Bone marrow (tissue), 2 donors: ENCODE measurements at regions not wholly inside any gene's neighbourhood (a gene's known extent, or its start where the extent isn't known, plus 50 kb on each side); places are given as distances from the start of the nearest gene placed in this dataset.
"Not testable (repeated sequence)": the region's sequence is repeated elsewhere in the genome, so short reads cannot be mapped to it uniquely, and the experiment has no call there.

Source experiments
- DNase-seq, 2 donors: peaks; one replicate each; lab custom pipeline; 2025; lab: John Stamatoyannopoulos, UW

DNA sequence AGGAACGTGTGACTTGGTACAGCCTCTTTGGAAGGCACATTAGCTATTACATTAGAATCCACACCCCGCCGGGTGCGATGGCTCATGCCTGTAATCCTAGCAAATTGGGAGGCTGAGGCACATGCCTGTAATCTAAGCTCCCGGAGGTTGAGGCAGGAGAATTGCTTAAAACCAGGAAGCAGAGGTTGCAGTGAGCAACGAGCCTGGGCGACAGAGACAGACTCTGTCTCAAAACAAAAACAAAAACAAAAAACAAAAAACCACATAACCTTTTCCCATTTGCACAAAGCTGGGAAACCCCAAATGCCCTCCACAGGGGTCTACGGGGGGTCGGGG, 82.7 kb upstream of the METTL9 start:
- DNase-seq: not testable (repeated sequence)

GRCh38 chr16:21517263-21517662, 82.1 kb upstream of the METTL9 start:
- DNase-seq: not testable (repeated sequence)

DNA sequence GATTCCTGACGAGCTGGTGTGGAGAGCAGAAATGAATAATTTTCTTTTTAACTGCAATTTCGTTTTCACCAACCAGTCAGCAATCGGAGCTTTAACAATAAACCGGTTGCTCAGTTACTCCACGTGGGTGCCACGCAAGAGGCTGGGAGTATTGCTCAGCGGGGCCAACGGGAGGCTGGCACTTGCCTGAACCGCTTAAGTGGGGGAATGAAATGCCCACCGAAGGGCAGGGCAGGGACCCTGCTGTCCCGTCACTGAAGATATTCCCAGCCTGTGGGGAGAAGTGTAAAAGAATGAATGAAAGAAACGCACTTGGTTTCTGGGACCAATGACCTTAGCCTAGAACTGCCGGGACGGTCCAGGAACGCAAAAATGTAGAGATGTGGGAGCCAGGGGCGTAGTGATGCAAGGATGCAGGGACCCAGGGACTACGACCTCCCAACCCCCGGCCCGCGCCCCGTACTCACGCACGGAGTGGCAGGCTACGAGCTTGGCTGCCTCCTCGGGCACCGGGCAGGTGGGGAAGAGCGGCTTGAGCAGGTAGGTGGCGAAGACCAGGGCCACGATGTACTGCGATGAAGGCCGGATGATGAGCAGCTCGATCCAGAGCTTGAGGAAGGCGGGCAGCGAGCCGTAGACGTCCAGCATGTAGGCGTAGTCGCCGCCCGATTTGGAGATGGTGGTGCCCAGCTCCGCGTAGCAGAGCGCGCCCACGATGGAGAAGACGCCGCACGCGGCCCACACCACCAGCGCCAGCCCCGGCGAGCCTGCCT, 79.8 kb upstream of the METTL9 start:
- DNase-seq: not testable (repeated sequence)

DNA sequence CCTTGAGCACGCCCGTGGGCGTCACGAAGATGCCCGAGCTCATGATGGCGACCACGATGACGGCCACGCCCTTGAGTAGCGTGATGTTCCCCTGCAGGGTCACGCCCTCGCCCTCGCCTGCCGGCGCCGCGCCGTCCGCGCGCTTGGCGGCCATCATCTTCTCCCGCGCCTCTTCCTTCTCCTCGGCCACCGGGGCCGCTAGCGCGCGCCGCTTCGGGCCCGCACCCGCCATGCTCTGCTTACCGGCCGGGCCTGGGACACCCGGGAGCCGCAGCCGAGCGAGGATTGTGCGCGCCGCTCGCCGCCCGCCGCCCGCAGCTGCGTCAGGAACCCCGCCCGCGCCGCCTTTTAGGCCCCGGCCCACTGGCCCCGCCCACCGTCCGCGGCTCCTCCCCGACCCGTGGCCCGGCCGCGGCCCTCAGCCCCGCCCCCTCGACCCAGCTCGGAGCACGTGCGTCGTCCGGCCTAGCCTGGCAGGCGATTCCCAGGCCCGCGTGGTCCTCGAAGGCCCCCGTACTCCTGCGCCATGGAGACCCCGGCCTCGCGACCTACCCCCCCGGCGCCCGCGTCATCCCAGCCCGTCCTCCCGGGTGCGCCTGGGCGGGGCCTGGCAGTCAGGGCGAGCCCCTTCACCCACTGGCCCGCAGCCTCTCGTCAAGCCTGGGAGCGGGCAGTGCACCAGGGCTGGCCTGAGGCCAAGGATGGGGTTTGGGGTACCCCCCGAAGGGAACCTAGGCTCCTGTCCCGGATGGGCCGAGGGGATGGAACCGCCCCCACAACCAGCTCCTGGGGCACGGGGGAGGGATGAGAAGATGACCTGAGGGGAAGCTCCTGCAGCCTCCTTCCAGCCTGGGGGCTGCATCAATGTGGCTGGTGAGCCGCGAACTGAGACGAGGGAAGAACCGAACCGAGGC, 79.0 kb upstream of the METTL9 start:
- DNase-seq: peak; percentile 75 to 97

- DNase-seq: not testable (repeated sequence)
Observed at GRCh38 chr16:21521048-21521389, 78.4 kb upstream of the METTL9 start.

- DNase-seq: not testable (repeated sequence)
Observed at GRCh38 chr16:21521390-21522143, 77.8 kb upstream of the METTL9 start.

GRCh38 chr16:21522846-21523245, 76.5 kb upstream of the METTL9 start:
- DNase-seq: not testable (repeated sequence)

- DNase-seq: no peak
Observed at GRCh38 chr16:21523411-21524067, 75.8 kb upstream of the METTL9 start.

GRCh38 chr16:21524068-21524751, 75.2 kb upstream of the METTL9 start:
- DNase-seq: no peak

DNA sequence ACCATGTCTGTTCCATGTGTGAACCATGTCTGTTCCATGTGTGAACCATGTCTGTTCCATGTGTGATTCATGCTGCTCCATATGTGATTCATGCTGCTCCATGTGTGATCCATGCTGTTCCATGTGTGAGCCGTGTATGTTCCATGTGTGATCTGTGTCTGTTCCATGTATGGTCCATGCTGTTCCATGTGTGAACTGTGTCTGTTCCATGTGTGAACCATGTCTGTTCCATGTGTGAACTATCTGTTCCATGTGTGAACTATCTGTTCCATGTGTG, 74.7 kb upstream of the METTL9 start:
- DNase-seq: not testable (repeated sequence)

DNA sequence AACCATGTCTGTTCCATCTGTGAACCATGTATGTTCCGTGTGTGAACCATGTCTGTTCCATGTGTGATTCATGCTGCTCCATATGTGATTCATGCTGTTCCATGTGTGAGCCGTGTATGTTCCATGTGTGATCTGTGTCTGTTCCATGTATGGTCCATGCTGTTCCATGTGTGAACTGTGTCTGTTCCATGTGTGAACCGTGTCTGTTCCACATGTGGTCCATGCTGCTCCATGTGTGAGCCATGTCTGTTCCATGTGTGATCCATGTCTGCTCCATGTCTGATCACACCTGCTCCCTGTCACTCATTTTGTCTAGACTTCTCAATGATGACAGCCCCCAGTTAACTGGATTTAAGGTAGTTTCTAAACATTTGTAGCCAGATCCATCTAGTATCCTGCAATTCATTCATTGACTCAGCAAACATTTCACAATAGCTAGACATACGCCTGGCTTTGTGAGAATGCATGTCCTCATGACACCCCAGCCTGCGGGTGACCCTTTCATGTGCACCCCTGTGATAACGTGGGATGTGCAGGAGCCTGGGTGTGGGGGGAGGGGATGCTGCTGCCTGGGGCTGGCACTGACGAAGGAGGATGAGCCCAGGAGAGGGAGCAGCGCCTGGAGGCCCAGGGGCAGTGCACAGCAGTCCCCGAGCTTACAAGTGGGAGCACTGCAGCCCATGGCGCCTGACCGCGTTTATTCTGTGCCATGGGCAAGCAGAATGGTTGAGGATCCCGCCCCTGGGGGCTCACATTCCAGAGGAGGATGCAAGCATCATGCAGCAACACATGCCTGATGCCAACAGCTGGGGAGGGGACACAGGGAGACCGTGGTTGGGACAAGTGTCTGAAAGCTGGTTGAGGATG, 74.1 kb upstream of the METTL9 start:
- not testable (repeated sequence) for DNase-seq

DNA sequence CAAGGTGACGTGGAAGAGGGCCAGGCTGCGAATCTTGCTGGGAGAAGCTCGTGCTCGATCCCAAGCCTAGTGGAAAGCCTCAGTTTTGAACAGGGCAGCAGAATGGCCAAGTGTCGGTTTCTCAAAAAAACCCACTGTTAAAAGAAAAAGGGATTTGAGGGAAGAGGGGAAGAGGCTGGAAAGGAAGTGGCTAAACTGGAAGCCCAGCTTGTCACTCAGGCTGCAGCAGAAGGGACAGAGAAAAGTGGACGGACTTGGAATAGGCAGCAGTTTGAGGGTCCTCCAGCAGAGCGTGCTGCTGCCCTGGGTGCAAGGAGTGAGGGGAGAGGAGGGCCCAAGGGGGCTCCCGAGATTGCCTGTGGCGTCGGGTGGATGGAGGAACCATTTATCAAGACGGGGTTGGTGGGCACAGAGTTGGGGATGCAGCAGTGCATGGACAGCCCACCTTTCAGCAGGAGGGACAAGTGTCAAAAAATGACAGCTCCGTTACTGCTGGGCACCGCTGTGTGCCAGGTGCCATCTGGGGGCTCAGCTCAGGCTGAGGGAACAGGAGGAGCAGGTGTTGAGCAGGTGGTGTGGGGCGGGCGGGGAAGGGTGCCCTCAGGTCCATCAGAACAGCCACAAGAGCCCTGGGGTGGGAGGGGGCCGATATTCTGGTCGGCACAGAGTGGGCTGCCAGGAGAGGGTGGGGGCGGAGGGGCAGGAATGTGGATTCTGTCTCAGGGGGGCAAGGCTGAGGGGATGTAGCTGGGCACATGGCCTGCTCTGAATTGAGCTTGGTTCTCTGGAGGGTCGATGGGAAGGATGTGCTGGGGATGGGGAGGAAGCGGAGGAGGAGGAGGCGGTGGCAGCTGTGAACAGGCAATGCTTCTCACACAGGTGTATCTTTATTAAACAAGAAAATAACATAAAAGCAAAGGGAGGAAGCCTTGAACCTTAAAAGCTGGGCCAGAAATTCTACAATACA, 73.1 kb upstream of the METTL9 start:
- DNase-seq: not testable (repeated sequence)

DNA sequence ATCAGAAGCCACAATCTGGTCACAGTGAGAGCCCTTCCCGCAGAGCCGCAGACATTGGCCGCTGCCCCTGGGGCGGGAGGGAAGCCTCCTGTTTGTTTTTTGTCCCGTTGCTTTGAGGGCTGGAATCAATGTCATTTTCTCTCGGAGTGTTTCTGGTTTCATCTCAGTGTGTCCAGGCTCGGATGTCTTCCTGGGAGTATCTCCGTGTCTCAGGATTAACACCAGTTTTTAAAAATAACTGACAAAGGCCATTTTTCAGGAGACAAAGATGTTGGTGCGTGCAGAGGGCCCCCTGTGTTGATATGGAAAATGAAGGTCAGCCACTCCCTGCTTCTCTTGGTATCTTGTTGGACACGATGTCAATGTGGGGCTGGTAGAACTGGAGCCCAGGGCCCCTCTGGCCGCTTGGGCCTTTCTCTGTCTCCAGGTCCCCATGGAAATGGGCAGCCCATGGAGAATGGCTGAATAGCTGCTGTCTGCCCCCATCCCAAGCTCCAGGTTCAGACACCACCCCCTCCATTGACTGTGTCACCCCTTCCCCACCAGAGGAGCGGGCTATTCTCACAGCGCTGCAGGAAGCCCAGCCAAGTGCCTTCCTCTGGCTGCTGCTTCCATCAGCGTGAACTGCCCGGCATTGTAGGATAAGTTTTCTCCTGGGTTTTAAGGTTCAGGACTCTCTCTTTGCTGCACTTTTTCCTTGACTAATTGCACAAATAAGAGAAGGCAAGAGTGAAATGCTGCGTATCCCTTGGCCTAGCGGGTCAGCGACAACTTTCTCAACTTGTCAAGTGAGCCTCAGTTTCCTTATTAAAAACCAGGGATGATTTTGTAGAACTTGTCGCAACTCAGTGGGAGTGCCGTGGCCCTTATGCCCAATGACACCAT, 72.2 kb upstream of the METTL9 start:
- DNase-seq: no peak

DNA sequence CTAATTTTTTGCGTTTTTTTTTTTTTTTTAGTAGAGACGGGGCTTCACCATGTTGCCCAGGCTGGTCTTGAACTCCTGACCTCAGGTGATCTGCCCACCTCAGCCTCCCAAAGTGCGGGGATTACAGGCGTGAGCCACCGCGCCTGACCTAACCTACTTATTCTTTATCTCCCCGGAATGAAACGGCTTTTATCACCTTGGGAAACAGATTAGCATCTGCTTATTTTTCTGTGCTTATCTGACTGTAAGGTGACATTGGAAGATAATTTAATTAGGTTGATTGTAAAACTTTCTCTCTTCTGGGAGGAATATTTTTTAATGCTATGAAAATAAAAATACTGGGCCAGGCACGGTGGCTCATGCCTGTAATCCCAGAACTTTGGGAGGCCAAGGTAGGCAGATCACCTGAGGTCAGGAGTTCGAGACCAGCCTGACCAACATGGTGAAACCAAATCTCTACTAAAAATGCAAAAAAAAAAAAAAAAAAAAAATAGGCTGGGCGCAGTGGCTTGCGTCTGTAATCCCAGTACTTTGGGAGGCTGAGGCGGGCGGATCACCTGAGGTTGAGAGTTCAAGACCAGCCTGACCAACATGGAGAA, 70.2 kb upstream of the METTL9 start:
- not testable (repeated sequence) for DNase-seq

- not testable (repeated sequence) for DNase-seq
Observed at GRCh38 chr16:21530729-21531383, 68.5 kb upstream of the METTL9 start.

- not testable (repeated sequence) for DNase-seq
Observed at GRCh38 chr16:21532996-21533395, 66.4 kb upstream of the METTL9 start.

- DNase-seq: not testable (repeated sequence)
Observed at GRCh38 chr16:21533474-21533873, 65.9 kb upstream of the METTL9 start.
